PC-9 (cell line): ENCODE measurements at regions not wholly inside any gene's neighbourhood (a gene's known extent, or its start where the extent isn't known, plus 50 kb on each side); places are given as distances from the start of the nearest gene placed in this dataset.

ENCODE experiments used
- CTCF ChIP-seq: fragments of 200-600 bp; sonication (generic); conservative IDR thresholded peaks from 2 replicates; pipeline ENCODE4 v1.6.1; 2017; ENCODE audit warnings: mixed run types, antibody characterized with exemption, mild to moderate bottlenecking, moderate library complexity
- EZH2 ChIP-seq: fragments of 200-600 bp; sonication (generic); IDR thresholded peaks from 2 replicates; pipeline ENCODE4 v1.8.0; 2017; ENCODE audit warnings: antibody characterized with exemption, low read depth

- no peak for TF ChIP-seq CTCF
- no peak for TF ChIP-seq EZH2
Observed at GRCh38 chr1:81470275-81470674, 330.5 kb upstream of the ADGRL2 start.
